ENCODE measurements at regions not wholly inside any gene's neighbourhood (a gene's known extent, or its start where the extent isn't known, plus 50 kb on each side); places are given as distances from the start of the nearest gene placed in this dataset.
"Not testable (repeated sequence)": the region's sequence is repeated elsewhere in the genome, so short reads cannot be mapped to it uniquely, and the experiment has no call there.

GRCh38 chr9:75463871-75464270 lies 375.6 kb downstream of the OSTF1 start:
- no peak for DNase-seq

- DNase-seq: no peak
Observed at GRCh38 chr9:75464726-75465125, 376.4 kb downstream of the OSTF1 start.

GRCh38 chr9:75467142-75467541 lies 378.8 kb downstream of the OSTF1 start:
- no peak for DNase-seq

GRCh38 chr9:75471549-75472114 lies 383.3 kb downstream of the OSTF1 start:
- DNase-seq: no peak

- DNase-seq: no peak
Observed at GRCh38 chr9:75482566-75482965, 394.3 kb downstream of the OSTF1 start.

- DNase-seq: no peak
Observed at GRCh38 chr9:75483636-75484035, 395.3 kb downstream of the OSTF1 start.

- no peak for DNase-seq
Observed at GRCh38 chr9:75487856-75488718, 399.8 kb downstream of the OSTF1 start.

GRCh38 chr9:75488719-75489110 lies 400.4 kb downstream of the OSTF1 start:
- DNase-seq: no peak

GRCh38 chr9:75490326-75490725 lies 400.1 kb upstream of the PCSK5 start:
- no peak for DNase-seq

GRCh38 chr9:75491533-75491932 lies 398.9 kb upstream of the PCSK5 start:
- no peak for DNase-seq

GRCh38 chr9:75499812-75500211 lies 390.7 kb upstream of the PCSK5 start:
- DNase-seq: no peak

- no peak for DNase-seq
Observed at GRCh38 chr9:75500479-75500878, 390.0 kb upstream of the PCSK5 start.

GRCh38 chr9:75500940-75501339 lies 389.5 kb upstream of the PCSK5 start:
- DNase-seq: not testable (repeated sequence)

- DNase-seq: no peak
Observed at GRCh38 chr9:75504721-75505120, 385.8 kb upstream of the PCSK5 start.

- DNase-seq: no peak
Observed at GRCh38 chr9:75505654-75506053, 384.8 kb upstream of the PCSK5 start.

GRCh38 chr9:75529463-75529862 lies 361.0 kb upstream of the PCSK5 start:
- no peak for DNase-seq

GRCh38 chr9:75531588-75531987 lies 358.9 kb upstream of the PCSK5 start:
- DNase-seq: no peak

GRCh38 chr9:75532233-75533050 lies 358.0 kb upstream of the PCSK5 start:
- DNase-seq: no peak

GRCh38 chr9:75539523-75539922 lies 350.9 kb upstream of the PCSK5 start:
- no peak for DNase-seq

- no peak for DNase-seq
Observed at GRCh38 chr9:75540185-75540584, 350.3 kb upstream of the PCSK5 start.

GRCh38 chr9:75541734-75542133 lies 348.7 kb upstream of the PCSK5 start:
- no peak for DNase-seq

GRCh38 chr9:75544815-75545214 lies 345.7 kb upstream of the PCSK5 start:
- no peak for DNase-seq

GRCh38 chr9:75545287-75545686 lies 345.2 kb upstream of the PCSK5 start:
- no peak for DNase-seq

GRCh38 chr9:75548871-75549270 lies 341.6 kb upstream of the PCSK5 start:
- no peak for DNase-seq

Measured in GDM1 (cell line).